ENCODE measurements at regions not wholly inside any gene's neighbourhood (a gene's known extent, or its start where the extent isn't known, plus 50 kb on each side); places are given as distances from the start of the nearest gene placed in this dataset.

- Histone ChIP-seq H3K36me3 (ENCODE audit: insufficient read depth) (no peaks in the 10 kb centered on the region), H3K4me3 (ENCODE audit: low read depth, low read length) (no peak overlapping the region), H3K4me1 (ENCODE audit: insufficient read depth) (no peaks in the 10 kb centered on the region), H3K27ac (ENCODE audit: low read depth) (no peak overlapping the region)
- WGBS = 39% methylated on average over 9 of the region's 9 CpGs
- no peak for DNase-seq (ENCODE audit: extremely low spot score)
Observed at GRCh38 chr16:24668481-24669061, 60.9 kb upstream of the TNRC6A start.

- Histone ChIP-seq H3K36me3 (ENCODE audit: insufficient read depth) (no peaks in the 10 kb centered on the region), H3K4me3 (ENCODE audit: low read depth, low read length) (no peak overlapping the region), H3K27ac (ENCODE audit: low read depth) (no peak overlapping the region), H3K4me1 (ENCODE audit: insufficient read depth) (no peaks in the 10 kb centered on the region)
- DNase-seq (ENCODE audit: extremely low spot score) = no peak
- WGBS = 17% methylated on average over 22 of the region's 22 CpGs
Observed at GRCh38 chr16:24670623-24671454, 58.6 kb upstream of the TNRC6A start.

- Histone ChIP-seq H3K27ac (ENCODE audit: low read depth) (no peak overlapping the region), H3K4me3 (ENCODE audit: low read depth, low read length) (no peak overlapping the region)
- 80% methylated on average over 10 of the region's 10 CpGs for WGBS
Observed at GRCh38 chr16:24671455-24671954, 57.9 kb upstream of the TNRC6A start.

GRCh38 chr16:24673155-24673554, 56.3 kb upstream of the TNRC6A start:
- Histone ChIP-seq H3K27ac (ENCODE audit: low read depth) (no peak overlapping the region), H3K4me1 (ENCODE audit: insufficient read depth) (no peaks in the 10 kb centered on the region), H3K4me3 (ENCODE audit: low read depth, low read length) (no peak overlapping the region), H3K36me3 (ENCODE audit: insufficient read depth) (no peaks in the 10 kb centered on the region)
- 80% methylated on average over 3 of the region's 3 CpGs for WGBS
- DNase-seq (ENCODE audit: extremely low spot score) = no peak

More at GRCh38 chr16:24671455-24671954, 57.9 kb upstream of the TNRC6A start:
- no peak for DNase-seq (ENCODE audit: extremely low spot score)
- H3K36me3 ChIP-seq (ENCODE audit: insufficient read depth) = no peaks in the 10 kb centered on the region
- H3K4me1 ChIP-seq (ENCODE audit: insufficient read depth) = no peaks in the 10 kb centered on the region

- H3K27ac ChIP-seq (ENCODE audit: low read depth) = no peak overlapping the region
- DNase-seq (ENCODE audit: extremely low spot score) = no peak
- H3K4me3 ChIP-seq (ENCODE audit: low read depth, low read length) = no peak overlapping the region
- WGBS = 95% methylated on average over 5 of the region's 5 CpGs
- no peaks in the 10 kb centered on the region for H3K36me3 ChIP-seq (ENCODE audit: insufficient read depth)
- H3K4me1 ChIP-seq (ENCODE audit: insufficient read depth) = no peaks in the 10 kb centered on the region
Observed at GRCh38 chr16:24674877-24675276, 54.6 kb upstream of the TNRC6A start.

GRCh38 chr16:24677388-24677787, 52.1 kb upstream of the TNRC6A start:
- 90% methylated on average over 7 of the region's 7 CpGs for WGBS
- H3K27ac ChIP-seq (ENCODE audit: low read depth) = no peak overlapping the region
- no peaks in the 10 kb centered on the region for H3K36me3 ChIP-seq (ENCODE audit: insufficient read depth)
- no peaks in the 10 kb centered on the region for H3K4me1 ChIP-seq (ENCODE audit: insufficient read depth)
- DNase-seq (ENCODE audit: extremely low spot score) = no peak
- no peak overlapping the region for H3K4me3 ChIP-seq (ENCODE audit: low read depth, low read length)

Data from urinary bladder (tissue), 3 donors.